Nephron (organoid): ENCODE measurements at regions not wholly inside any gene's neighbourhood (a gene's known extent, or its start where the extent isn't known, plus 50 kb on each side); places are given as distances from the start of the nearest gene placed in this dataset.

Source experiments
- H3K27ac Mint-ChIP-seq, 3 experiments: 2 replicates each; pipeline ENCODE4 v1.8.0; 2020; ENCODE audit warnings: mixed read lengths in 3 of 3, mild to moderate bottlenecking in 2 of 3, moderate library complexity in 1 of 3
- H3K27me3 Mint-ChIP-seq: 2 replicates; pipeline ENCODE4 v1.8.0; 2021; ENCODE audit warnings: low read depth, mild to moderate bottlenecking, moderate library complexity, mixed read lengths
- H3K36me3 Mint-ChIP-seq: 2 replicates; pipeline ENCODE4 v1.8.0; 2020; ENCODE audit warnings: low read depth, mixed read lengths
- H3K4me1 Mint-ChIP-seq: 2 replicates; pipeline ENCODE4 v1.8.0; 2020; ENCODE audit warnings: mixed read lengths
- H3K4me3 Mint-ChIP-seq, 3 experiments: 2 replicates each; pipeline ENCODE4 v1.8.0; 2020; ENCODE audit warnings: mild to moderate bottlenecking in 3 of 3, mixed read lengths in 3 of 3, moderate library complexity in 2 of 3
- H3K9me3 Mint-ChIP-seq: 2 replicates; pipeline ENCODE4 v1.8.0; 2020; ENCODE audit warnings: mixed read lengths
- CTCF ChIP-seq, 3 experiments: fragments of 200-600 bp; sonication (generic); IDR thresholded peaks; one replicate each; pipeline ENCODE4 v1.5.0; 2021; ENCODE audit warnings: antibody characterized with exemption in 3 of 3; ENCODE audit not compliant: unreplicated experiment in 3 of 3

- TF ChIP-seq CTCF (IDR thresholded peaks at IDR 0.05; ENCODE audit: unreplicated experiment in 3 of 3): no peak
- no peaks in the 10 kb centered on the region for H3K36me3 Mint-ChIP-seq
- no peak overlapping the region for H3K4me3 Mint-ChIP-seq
- no peaks in the 10 kb centered on the region for H3K4me1 Mint-ChIP-seq
- no peaks in the 10 kb centered on the region for H3K9me3 Mint-ChIP-seq
- no peak overlapping the region for H3K27ac Mint-ChIP-seq
- no peaks in the 10 kb centered on the region for H3K27me3 Mint-ChIP-seq
Observed at GRCh38 chr13:30560212-30560611, 57.5 kb upstream of the USPL1 start.

GRCh38 chr13:30561511-30561910 is 56.2 kb upstream of the USPL1 start:
- Mint-ChIP-seq H3K4me1 (no peaks in the 10 kb centered on the region), H3K9me3 (no peaks in the 10 kb centered on the region), H3K4me3 (no peak overlapping the region), H3K27ac (no peak overlapping the region), H3K36me3 (no peaks in the 10 kb centered on the region), H3K27me3 (no peaks in the 10 kb centered on the region)
- TF ChIP-seq CTCF (IDR thresholded peaks at IDR 0.05; ENCODE audit: unreplicated experiment in 3 of 3): no peak

DNA sequence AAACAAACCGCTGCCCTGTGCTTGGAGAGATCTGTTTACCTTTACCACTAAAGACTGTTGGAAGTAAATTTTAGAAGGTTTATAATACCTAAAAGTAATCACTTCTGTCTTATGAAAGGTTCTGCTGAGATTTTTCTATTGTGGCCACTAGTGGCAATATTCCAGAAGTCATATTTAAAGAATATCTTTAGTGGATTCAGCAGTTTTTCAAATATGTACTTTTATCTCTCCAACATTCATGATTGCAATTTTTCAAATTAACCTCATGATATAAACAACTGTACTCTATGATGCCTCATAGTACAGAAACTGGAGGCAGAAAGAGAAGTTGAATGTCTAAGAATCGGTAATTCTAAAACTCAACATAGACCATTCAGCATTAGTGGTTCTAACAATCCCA is 53.2 kb upstream of the USPL1 start:
- peaks cover 2% of the 10 kb centered on the region for H3K4me1 Mint-ChIP-seq
- H3K9me3 Mint-ChIP-seq: no peaks in the 10 kb centered on the region
- TF ChIP-seq CTCF (IDR thresholded peaks at IDR 0.05; ENCODE audit: unreplicated experiment in 3 of 3): no peak
- no peaks in the 10 kb centered on the region for H3K27me3 Mint-ChIP-seq
- no peaks in the 10 kb centered on the region for H3K36me3 Mint-ChIP-seq
- H3K27ac Mint-ChIP-seq: no peak overlapping the region
- H3K4me3 Mint-ChIP-seq: no peak overlapping the region

- Mint-ChIP-seq H3K27ac (no peak overlapping the region), H3K4me1 (peaks cover 8% of the 10 kb centered on the region), H3K27me3 (no peaks in the 10 kb centered on the region), H3K36me3 (no peaks in the 10 kb centered on the region), H3K4me3 (no peak overlapping the region), H3K9me3 (no peaks in the 10 kb centered on the region)
- TF ChIP-seq CTCF (IDR thresholded peaks at IDR 0.05; ENCODE audit: unreplicated experiment in 3 of 3): no peak
Observed at GRCh38 chr13:30565658-30566057, 52.1 kb upstream of the USPL1 start.

DNA sequence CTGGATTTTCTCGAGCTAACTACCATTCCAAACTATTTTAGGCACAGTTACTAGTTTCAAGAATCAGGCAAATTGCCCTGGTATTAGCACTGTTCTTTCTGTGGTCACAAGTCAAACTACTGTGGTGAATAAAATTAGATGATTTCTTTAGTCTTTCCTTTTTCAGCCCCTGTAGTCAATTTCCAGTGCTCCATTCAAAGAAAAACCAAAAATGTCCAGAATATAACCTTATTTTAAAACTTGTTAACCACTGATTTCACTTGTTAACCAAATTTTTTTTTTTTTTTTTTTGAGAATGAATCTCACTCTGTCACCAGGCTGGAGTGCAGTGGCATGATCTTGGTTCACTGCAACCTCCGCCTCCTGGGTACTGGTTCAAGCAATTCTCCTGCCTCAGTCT is 50.6 kb upstream of the USPL1 start:
- Mint-ChIP-seq H3K9me3 (no peaks in the 10 kb centered on the region), H3K27ac (no peak overlapping the region), H3K4me3 (no peak overlapping the region), H3K27me3 (no peaks in the 10 kb centered on the region), H3K36me3 (no peaks in the 10 kb centered on the region), H3K4me1 (peaks cover 10% of the 10 kb centered on the region)
- TF ChIP-seq CTCF (IDR thresholded peaks at IDR 0.05; ENCODE audit: unreplicated experiment in 3 of 3): no peak
